IPS-18a (cell line): ENCODE measurements at regions not wholly inside any gene's neighbourhood (a gene's known extent, or its start where the extent isn't known, plus 50 kb on each side); places are given as distances from the start of the nearest gene placed in this dataset.

Source experiments
- H3K27ac ChIP-seq: one replicate; pipeline ENCODE4 v1.5.1; 2013; ENCODE audit warnings: low read length
- H3K27me3 ChIP-seq: one replicate; pipeline ENCODE4 v1.6.1; 2013; ENCODE audit warnings: mild to moderate bottlenecking, low read length; ENCODE audit not compliant: control insufficient read depth, insufficient read depth
- H3K36me3 ChIP-seq: one replicate; pipeline ENCODE4 v1.6.1; 2013; ENCODE audit warnings: low read depth, low read length; ENCODE audit not compliant: control insufficient read depth
- H3K4me1 ChIP-seq: one replicate; pipeline ENCODE4 v1.6.1; 2013; ENCODE audit warnings: low read depth, low read length; ENCODE audit not compliant: control insufficient read depth
- H3K4me3 ChIP-seq: one replicate; pipeline ENCODE4 v1.5.1; 2013; ENCODE audit warnings: low read length
- H3K9ac ChIP-seq: one replicate; pipeline ENCODE4 v1.6.1; 2013; ENCODE audit warnings: mild to moderate bottlenecking, low read length, moderate library complexity
- H3K9me3 ChIP-seq: one replicate; pipeline ENCODE4 v1.6.1; 2013; ENCODE audit warnings: low read depth, low read length; ENCODE audit not compliant: control insufficient read depth

GRCh38 chr2:176388861-176389260 lies 119.6 kb downstream of the MTX2 start:
- no peaks in the 10 kb centered on the region for H3K9me3 ChIP-seq
- no peak overlapping the region for H3K27ac ChIP-seq
- no peaks in the 10 kb centered on the region for H3K27me3 ChIP-seq
- no peak overlapping the region for H3K9ac ChIP-seq
- H3K4me1 ChIP-seq, result no peaks in the 10 kb centered on the region
- no peak overlapping the region for H3K4me3 ChIP-seq
- no peaks in the 10 kb centered on the region for H3K36me3 ChIP-seq

GRCh38 chr2:176390276-176391147 lies 121.3 kb downstream of the MTX2 start:
- Histone ChIP-seq H3K4me3 (no peak overlapping the region), H3K27ac (no peak overlapping the region), H3K9me3 (no peaks in the 10 kb centered on the region), H3K9ac (no peak overlapping the region), H3K4me1 (no peaks in the 10 kb centered on the region), H3K27me3 (no peaks in the 10 kb centered on the region), H3K36me3 (no peaks in the 10 kb centered on the region)

GRCh38 chr2:176391148-176391419 lies 121.8 kb downstream of the MTX2 start:
- Histone ChIP-seq H3K9me3 (no peaks in the 10 kb centered on the region), H3K27ac (no peak overlapping the region), H3K36me3 (no peaks in the 10 kb centered on the region), H3K27me3 (no peaks in the 10 kb centered on the region), H3K4me1 (no peaks in the 10 kb centered on the region), H3K9ac (no peak overlapping the region), H3K4me3 (no peak overlapping the region)

GRCh38 chr2:176392249-176392648 lies 123.0 kb downstream of the MTX2 start:
- Histone ChIP-seq H3K4me3 (no peak overlapping the region), H3K9me3 (no peaks in the 10 kb centered on the region), H3K9ac (no peak overlapping the region), H3K36me3 (no peaks in the 10 kb centered on the region), H3K27me3 (no peaks in the 10 kb centered on the region), H3K27ac (no peak overlapping the region), H3K4me1 (peaks cover 4% of the 10 kb centered on the region)

GRCh38 chr2:176392744-176393414 lies 123.6 kb downstream of the MTX2 start:
- Histone ChIP-seq H3K4me1 (peaks cover 4% of the 10 kb centered on the region), H3K27me3 (no peaks in the 10 kb centered on the region), H3K36me3 (no peaks in the 10 kb centered on the region), H3K9me3 (no peaks in the 10 kb centered on the region), H3K9ac (no peak overlapping the region), H3K27ac (no peak overlapping the region), H3K4me3 (no peak overlapping the region)

- Histone ChIP-seq H3K4me1 (peaks cover 4% of the 10 kb centered on the region), H3K4me3 (no peak overlapping the region), H3K36me3 (no peaks in the 10 kb centered on the region), H3K9ac (no peak overlapping the region), H3K9me3 (no peaks in the 10 kb centered on the region), H3K27ac (no peak overlapping the region), H3K27me3 (no peaks in the 10 kb centered on the region)
Observed at GRCh38 chr2:176395273-176395854, 126.1 kb downstream of the MTX2 start.

- Histone ChIP-seq H3K9me3 (no peaks in the 10 kb centered on the region), H3K9ac (no peak overlapping the region), H3K27me3 (no peaks in the 10 kb centered on the region), H3K27ac (no peak overlapping the region), H3K4me3 (no peak overlapping the region), H3K36me3 (no peaks in the 10 kb centered on the region), H3K4me1 (peaks cover 4% of the 10 kb centered on the region)
Observed at GRCh38 chr2:176398243-176399073, 129.2 kb downstream of the MTX2 start.

GRCh38 chr2:176399074-176399598 lies 129.9 kb downstream of the MTX2 start:
- no peak overlapping the region for H3K4me3 ChIP-seq
- no peaks in the 10 kb centered on the region for H3K27me3 ChIP-seq
- H3K36me3 ChIP-seq, result no peaks in the 10 kb centered on the region
- no peak overlapping the region for H3K9ac ChIP-seq
- peaks cover 4% of the 10 kb centered on the region for H3K4me1 ChIP-seq
- H3K27ac ChIP-seq, result no peak overlapping the region
- H3K9me3 ChIP-seq, result no peaks in the 10 kb centered on the region

- Histone ChIP-seq H3K27me3 (no peaks in the 10 kb centered on the region), H3K27ac (no peak overlapping the region), H3K4me3 (no peak overlapping the region), H3K9me3 (no peaks in the 10 kb centered on the region), H3K36me3 (no peaks in the 10 kb centered on the region), H3K4me1 (no peaks in the 10 kb centered on the region), H3K9ac (no peak overlapping the region)
Observed at GRCh38 chr2:176405477-176405876, 136.2 kb downstream of the MTX2 start.

- H3K4me1 ChIP-seq, result no peaks in the 10 kb centered on the region
- no peak overlapping the region for H3K9ac ChIP-seq
- no peaks in the 10 kb centered on the region for H3K27me3 ChIP-seq
- no peaks in the 10 kb centered on the region for H3K9me3 ChIP-seq
- H3K36me3 ChIP-seq, result no peaks in the 10 kb centered on the region
- H3K4me3 ChIP-seq, result no peak overlapping the region
- H3K27ac ChIP-seq, result no peak overlapping the region
Observed at GRCh38 chr2:176407706-176408105, 138.5 kb downstream of the MTX2 start.

GRCh38 chr2:176409671-176410070 lies 140.4 kb downstream of the MTX2 start:
- no peak overlapping the region for H3K4me3 ChIP-seq
- H3K27ac ChIP-seq, result no peak overlapping the region
- H3K9ac ChIP-seq, result no peak overlapping the region
- no peaks in the 10 kb centered on the region for H3K36me3 ChIP-seq
- no peaks in the 10 kb centered on the region for H3K27me3 ChIP-seq
- no peaks in the 10 kb centered on the region for H3K9me3 ChIP-seq
- no peaks in the 10 kb centered on the region for H3K4me1 ChIP-seq
